DND-41 (cell line): ENCODE measurements at regions not wholly inside any gene's neighbourhood (a gene's known extent, or its start where the extent isn't known, plus 50 kb on each side); places are given as distances from the start of the nearest gene placed in this dataset.

ENCODE experiments used
- EZH2 ChIP-seq: IDR thresholded peaks from 3 replicates; pipeline ENCODE4 v1.6.1; 2012; ENCODE audit warnings: borderline replicate concordance, low read depth, mild to moderate bottlenecking, moderate library complexity, low read length, inconsistent platforms; ENCODE audit not compliant: severe bottlenecking
- TF ChIP-seq, protein P1 (sequence below): IDR thresholded peaks from 2 replicates; pipeline ENCODE4 v1.5.1; 2012; ENCODE audit warnings: borderline replicate concordance, low read length, moderate library complexity, mild to moderate bottlenecking; ENCODE audit not compliant: poor library complexity, severe bottlenecking; ENCODE audit errors: extremely low read depth

DNA sequence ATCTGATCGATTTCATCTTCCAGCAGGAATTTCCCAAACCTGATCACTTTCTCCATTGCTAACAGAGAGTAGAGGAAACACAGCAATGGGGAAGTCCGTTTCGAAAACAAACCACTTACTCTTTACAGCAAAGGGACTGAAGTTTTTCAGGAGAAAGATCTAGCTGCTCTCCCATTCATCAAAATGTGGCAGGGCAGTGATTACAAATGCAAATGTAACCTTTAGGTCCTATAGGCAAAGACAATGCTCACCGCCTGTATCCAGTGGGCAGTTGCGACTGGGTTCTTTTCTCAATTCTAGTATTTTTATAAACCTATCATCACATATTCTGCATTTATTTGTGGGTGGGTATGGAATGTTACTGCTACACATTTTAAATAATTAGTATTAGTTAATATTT is 218.0 kb upstream of the ZFHX3 start:
- TF ChIP-seq, protein P1, sequence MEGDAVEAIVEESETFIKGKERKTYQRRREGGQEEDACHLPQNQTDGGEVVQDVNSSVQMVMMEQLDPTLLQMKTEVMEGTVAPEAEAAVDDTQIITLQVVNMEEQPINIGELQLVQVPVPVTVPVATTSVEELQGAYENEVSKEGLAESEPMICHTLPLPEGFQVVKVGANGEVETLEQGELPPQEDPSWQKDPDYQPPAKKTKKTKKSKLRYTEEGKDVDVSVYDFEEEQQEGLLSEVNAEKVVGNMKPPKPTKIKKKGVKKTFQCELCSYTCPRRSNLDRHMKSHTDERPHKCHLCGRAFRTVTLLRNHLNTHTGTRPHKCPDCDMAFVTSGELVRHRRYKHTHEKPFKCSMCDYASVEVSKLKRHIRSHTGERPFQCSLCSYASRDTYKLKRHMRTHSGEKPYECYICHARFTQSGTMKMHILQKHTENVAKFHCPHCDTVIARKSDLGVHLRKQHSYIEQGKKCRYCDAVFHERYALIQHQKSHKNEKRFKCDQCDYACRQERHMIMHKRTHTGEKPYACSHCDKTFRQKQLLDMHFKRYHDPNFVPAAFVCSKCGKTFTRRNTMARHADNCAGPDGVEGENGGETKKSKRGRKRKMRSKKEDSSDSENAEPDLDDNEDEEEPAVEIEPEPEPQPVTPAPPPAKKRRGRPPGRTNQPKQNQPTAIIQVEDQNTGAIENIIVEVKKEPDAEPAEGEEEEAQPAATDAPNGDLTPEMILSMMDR: no peak
- TF ChIP-seq EZH2: no peak
